Ovary (tissue), 7 donors: ENCODE measurements at regions not wholly inside any gene's neighbourhood (a gene's known extent, or its start where the extent isn't known, plus 50 kb on each side); places are given as distances from the start of the nearest gene placed in this dataset.
A peak's percentile ranks its signal among the peaks of the same experiment; 100 is the strongest.

Experiments
- DNase-seq, 5 donors: peaks; one replicate each; pipeline ENCODE4 v3.0.0-alpha.2; 2019 to 2020
- H3K27ac ChIP-seq, 2 donors: fragments of 200-600 bp; one replicate each; pipeline versions ENCODE4 v1.5.1 to v1.8.0; 2019 to 2022
- H3K27me3 ChIP-seq: fragments of 200-600 bp; one replicate; pipeline ENCODE4 v1.8.0; 2022
- H3K36me3 ChIP-seq: fragments of 200-600 bp; sonication (generic); one replicate; pipeline ENCODE4 v1.5.1; 2019
- H3K4me1 ChIP-seq: one replicate; pipeline ENCODE4 v1.8.1; 2013; ENCODE audit warnings: mild to moderate bottlenecking, moderate library complexity; ENCODE audit not compliant: insufficient read depth
- H3K4me3 ChIP-seq: fragments of 200-600 bp; sonication (generic); one replicate; pipeline ENCODE4 v1.5.1; 2017
- H3K9me3 ChIP-seq, 2 donors: fragments of 200-600 bp in 1 of 2; sonication (generic) in 1 of 2; one replicate each; pipeline versions ENCODE4 v1.5.1 to v1.8.1; 2013 to 2019; ENCODE audit warnings: mild to moderate bottlenecking in 1 of 2, moderate library complexity in 1 of 2
- CTCF ChIP-seq, 3 donors: fragments of 450-650 bp in 2 of 3; fragments of 200-600 bp in 1 of 3; IDR thresholded peaks; one replicate each; pipeline versions ENCODE4 v1.5.1 to v1.8.0; 2016 to 2022; ENCODE audit warnings: antibody characterized with exemption in 3 of 3, mild to moderate bottlenecking in 1 of 3
- EP300 ChIP-seq: sonication (generic); formaldehyde crosslinking; IDR thresholded peaks from one replicate; pipeline ENCODE4 v1.6.1; 2017; ENCODE audit warnings: antibody characterized with exemption
- POLR2A ChIP-seq: fragments of 450-650 bp; IDR thresholded peaks from one replicate; pipeline ENCODE4 v1.6.1; 2017; ENCODE audit warnings: antibody characterized with exemption, mild to moderate bottlenecking, moderate library complexity
- WGBS, 3 donors: extraction: QIAGEN DNeasy Blood & Tissue Kit in 1 of 3; methylation state at CpG; one replicate each; pipeline versions ENCODE4 v1.1.5 to v1.1.7; 2013 to 2017; 5-methylcytosine and 5-hydroxymethylcytosine counted together
- intact Hi-C, 4 donors: fragments of 100-400 bp; cut with DNase I; formaldehyde crosslinking; loops; one replicate each; pipeline versions ENCODE4 v1.11.0 to v1.15.1; 2022 to 2023
- donor health status: DM: no; HTN: no; CAD: no; lungs with moderate emphysema.
- donor health status: DM: no; HTN: no; CAD: no.
- donor health status: Bipolar disorder and iron deficiency.
- donor health status: DM: no; HTN: no; CAD: no.
- donor health status: DM: yes; HTN: yes; CAD: no.

GRCh38 chr5:124649491-124650146 is 96.8 kb downstream of the ZNF608 start:
- intact Hi-C loops, result loop anchor here in 1 of 4 donors (10.0 kb wide), 1 partner anchor 95 kb away; the partner anchor contains the start of gene ZNF608
- Histone ChIP-seq H3K27ac (no peak overlapping the region), H3K9me3 (no peaks in the 10 kb centered on the region), H3K4me1 (peaks cover 3% of the 10 kb centered on the region), H3K36me3 (no peaks in the 10 kb centered on the region), H3K4me3 (no peak overlapping the region), H3K27me3 (no peaks in the 10 kb centered on the region)
- no peak for TF ChIP-seq POLR2A
- TF ChIP-seq CTCF (IDR thresholded peaks at IDR 0.05), result no peak
- TF ChIP-seq EP300, result no peak
- DNase-seq, result peak in 4 of 5 donors; percentile 31 to 59 (median 44)
- 8 to 23% (median 12%) methylated on average over 11 of the region's 11 CpGs for WGBS, 3 donors

GRCh38 chr5:124648902-124649467 is 97.5 kb downstream of the ZNF608 start:
- Histone ChIP-seq H3K4me1 (peaks cover 3% of the 10 kb centered on the region), H3K27ac (no peak overlapping the region), H3K36me3 (no peaks in the 10 kb centered on the region), H3K9me3 (no peaks in the 10 kb centered on the region), H3K27me3 (no peaks in the 10 kb centered on the region), H3K4me3 (no peak overlapping the region)
- 78 to 91% (median 83%) methylated on average over 9 of the region's 9 CpGs for WGBS, 3 donors
- intact Hi-C loops, result no loop called here
- no peak for DNase-seq
- TF ChIP-seq EP300 (no peak), CTCF (IDR thresholded peaks at IDR 0.05) (no peak), POLR2A (no peak)

- 93 to 97% (median 95%) methylated on average over 8 of the region's 8 CpGs for WGBS, 3 donors
- TF ChIP-seq POLR2A, result no peak
- TF ChIP-seq CTCF (IDR thresholded peaks at IDR 0.05), result no peak
- no peak for TF ChIP-seq EP300
- Histone ChIP-seq H3K27me3 (no peaks in the 10 kb centered on the region), H3K27ac (no peak overlapping the region), H3K36me3 (no peaks in the 10 kb centered on the region), H3K4me3 (no peak overlapping the region), H3K9me3 (no peaks in the 10 kb centered on the region), H3K4me1 (peaks cover 3% of the 10 kb centered on the region)
- no peak for DNase-seq
- intact Hi-C loops, result no loop called here
Observed at GRCh38 chr5:124647352-124647751, 99.1 kb downstream of the ZNF608 start.

GRCh38 chr5:124645396-124645795 is 101.0 kb downstream of the ZNF608 start:
- 93 to 97% (median 97%) methylated on average over 3 of the region's 3 CpGs for WGBS, 3 donors
- no peaks in the 10 kb centered on the region for H3K27me3 ChIP-seq
- TF ChIP-seq POLR2A (no peak), CTCF (IDR thresholded peaks at IDR 0.05) (no peak), EP300 (no peak)

More at GRCh38 chr5:124645396-124645795, 101.0 kb downstream of the ZNF608 start:
- DNase-seq, result no peak
- Histone ChIP-seq H3K4me1 (peaks cover 3% of the 10 kb centered on the region), H3K36me3 (no peaks in the 10 kb centered on the region), H3K27ac (no peak overlapping the region), H3K4me3 (no peak overlapping the region), H3K9me3 (no peaks in the 10 kb centered on the region)
- intact Hi-C loops, result no loop called here
